ENCODE measurements at regions not wholly inside any gene's neighbourhood (a gene's known extent, or its start where the extent isn't known, plus 50 kb on each side); places are given as distances from the start of the nearest gene placed in this dataset.
A peak's percentile ranks its signal among the peaks of the same experiment; 100 is the strongest.

DNA sequence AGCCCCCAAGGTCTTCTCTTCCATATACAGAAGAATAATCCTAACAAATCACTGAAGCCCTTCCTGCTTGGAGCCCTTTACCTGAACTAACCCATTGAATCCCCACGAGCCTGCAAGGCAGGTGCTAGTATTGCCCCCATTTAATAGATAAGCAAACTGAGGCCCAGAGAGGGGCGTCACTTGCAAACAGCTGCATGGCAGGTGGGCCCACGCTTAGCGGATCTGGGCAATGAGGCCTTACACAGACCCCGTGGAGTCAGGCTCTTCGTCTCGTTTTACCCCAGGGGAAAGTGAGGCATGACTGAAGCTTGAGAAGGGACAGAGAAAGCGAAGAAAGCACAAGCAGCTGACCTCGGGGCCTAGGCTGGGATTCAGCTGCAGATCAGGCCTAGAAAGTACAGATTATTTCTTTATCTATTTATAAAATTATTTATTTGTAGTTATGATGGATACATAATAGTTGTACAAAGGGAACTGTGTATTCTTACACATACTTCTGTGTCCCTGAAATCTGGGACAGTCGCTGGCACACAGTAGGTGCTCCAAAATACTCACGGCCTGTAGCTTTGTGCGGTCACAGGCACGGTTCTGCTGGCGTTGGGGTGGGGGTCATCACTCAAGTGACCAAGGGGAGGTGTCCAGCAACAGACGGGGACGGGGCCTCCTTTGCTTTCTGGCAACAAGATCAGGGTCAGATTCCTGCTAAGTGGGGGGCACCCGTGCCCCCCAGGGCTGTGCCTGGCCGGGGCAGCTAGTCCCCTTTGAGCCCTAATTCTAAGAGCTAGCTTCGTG, 223.2 kb upstream of the GSE1 start:
- peaks cover 32% of the 10 kb centered on the region for H3K4me1 ChIP-seq
- H3K4me3 ChIP-seq = no peak overlapping the region
- no peaks in the 10 kb centered on the region for H3K27me3 ChIP-seq
- no peaks in the 10 kb centered on the region for H3K9me3 ChIP-seq
- intact Hi-C loops (cut with DNase I; ENCODE audit: low total_unique reads) = no loop called here
- H3K27ac ChIP-seq = peak overlapping the region in 1 of 2 donors; percentile 41
- no peak for TF ChIP-seq POLR2A (IDR thresholded peaks at IDR 0.05)
- TF ChIP-seq, protein P1, sequence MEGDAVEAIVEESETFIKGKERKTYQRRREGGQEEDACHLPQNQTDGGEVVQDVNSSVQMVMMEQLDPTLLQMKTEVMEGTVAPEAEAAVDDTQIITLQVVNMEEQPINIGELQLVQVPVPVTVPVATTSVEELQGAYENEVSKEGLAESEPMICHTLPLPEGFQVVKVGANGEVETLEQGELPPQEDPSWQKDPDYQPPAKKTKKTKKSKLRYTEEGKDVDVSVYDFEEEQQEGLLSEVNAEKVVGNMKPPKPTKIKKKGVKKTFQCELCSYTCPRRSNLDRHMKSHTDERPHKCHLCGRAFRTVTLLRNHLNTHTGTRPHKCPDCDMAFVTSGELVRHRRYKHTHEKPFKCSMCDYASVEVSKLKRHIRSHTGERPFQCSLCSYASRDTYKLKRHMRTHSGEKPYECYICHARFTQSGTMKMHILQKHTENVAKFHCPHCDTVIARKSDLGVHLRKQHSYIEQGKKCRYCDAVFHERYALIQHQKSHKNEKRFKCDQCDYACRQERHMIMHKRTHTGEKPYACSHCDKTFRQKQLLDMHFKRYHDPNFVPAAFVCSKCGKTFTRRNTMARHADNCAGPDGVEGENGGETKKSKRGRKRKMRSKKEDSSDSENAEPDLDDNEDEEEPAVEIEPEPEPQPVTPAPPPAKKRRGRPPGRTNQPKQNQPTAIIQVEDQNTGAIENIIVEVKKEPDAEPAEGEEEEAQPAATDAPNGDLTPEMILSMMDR (IDR thresholded peaks at IDR 0.05) = no peak
- no peaks in the 10 kb centered on the region for H3K36me3 ChIP-seq (ENCODE audit: low read depth, missing control alignments)
- 73 to 85% methylated on average over 18 to 19 of the region's 19 CpGs for WGBS, 2 donors
- DNase-seq = peak; percentile 14

DNA sequence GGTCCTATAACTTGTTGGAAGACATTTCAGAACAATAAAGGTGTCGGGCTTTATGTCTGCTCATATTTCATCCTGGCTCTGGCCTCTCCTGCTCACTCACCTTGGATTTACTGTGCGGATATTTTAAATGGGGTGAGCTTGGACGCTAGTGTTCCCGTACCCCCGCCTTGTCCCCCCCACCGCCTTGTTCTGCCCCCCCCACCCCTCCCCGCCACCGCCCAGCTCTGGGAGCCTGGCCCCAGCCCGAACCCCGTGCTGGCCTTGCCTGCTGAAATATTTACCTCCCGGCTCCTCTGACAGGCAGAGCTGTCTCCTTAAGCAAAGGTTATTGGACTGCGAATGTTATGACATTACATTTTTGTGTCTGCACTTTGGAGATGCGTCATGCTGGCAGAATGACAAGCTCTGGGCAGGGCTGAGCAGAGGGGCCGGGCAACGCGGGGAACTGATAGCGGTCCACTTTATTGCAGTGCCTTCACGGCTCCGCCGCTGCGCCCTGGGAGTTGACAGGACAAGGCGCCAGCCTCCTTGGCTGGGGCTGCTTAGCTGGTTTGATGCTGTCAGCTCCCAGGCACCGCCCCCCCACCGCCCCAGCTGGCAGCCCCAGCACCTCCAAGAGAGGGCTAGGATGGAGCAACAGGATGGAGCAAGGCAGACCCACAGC, 222.5 kb upstream of the GSE1 start:
- Histone ChIP-seq H3K27me3 (no peaks in the 10 kb centered on the region), H3K9me3 (no peaks in the 10 kb centered on the region), H3K4me1 (peaks cover 32% of the 10 kb centered on the region), H3K36me3 (ENCODE audit: low read depth, missing control alignments) (no peaks in the 10 kb centered on the region), H3K27ac (peak overlapping the region in 1 of 2 donors; percentile 41), H3K4me3 (no peak overlapping the region)
- intact Hi-C loops (cut with DNase I; ENCODE audit: low total_unique reads) = no loop called here
- TF ChIP-seq, protein P1 (IDR thresholded peaks at IDR 0.05) = no peak
- TF ChIP-seq POLR2A (IDR thresholded peaks at IDR 0.05) = no peak
- 72 to 74% methylated on average over 13 to 24 of the region's 24 CpGs for WGBS, 2 donors
- peak; percentile 91 for DNase-seq

- no peak for TF ChIP-seq POLR2A (IDR thresholded peaks at IDR 0.05)
- TF ChIP-seq, protein P1 (IDR thresholded peaks at IDR 0.05) = no peak
- intact Hi-C loops (cut with DNase I; ENCODE audit: low total_unique reads) = no loop called here
- DNase-seq = peak; percentile 9
- no peaks in the 10 kb centered on the region for H3K27me3 ChIP-seq
- no peak overlapping the region for H3K27ac ChIP-seq
- no peak overlapping the region for H3K4me3 ChIP-seq
- WGBS, 2 donors = 87 to 89% methylated on average over 13 to 14 of the region's 14 CpGs
- no peaks in the 10 kb centered on the region for H3K9me3 ChIP-seq
- H3K36me3 ChIP-seq (ENCODE audit: low read depth, missing control alignments) = no peaks in the 10 kb centered on the region
- peaks cover 36% of the 10 kb centered on the region for H3K4me1 ChIP-seq
These were observed 221.9 kb upstream of the GSE1 start for GRCh38 chr16:85391175-85391707.

GRCh38 chr16:85391769-85392583, 221.1 kb upstream of the GSE1 start:
- intact Hi-C loops (cut with DNase I; ENCODE audit: low total_unique reads) = no loop called here
- peak; percentile 15 for DNase-seq
- Histone ChIP-seq H3K27ac (peak overlapping the region in 1 of 2 donors; percentile 5), H3K4me1 (peaks cover 43% of the 10 kb centered on the region), H3K4me3 (no peak overlapping the region), H3K36me3 (ENCODE audit: low read depth, missing control alignments) (no peaks in the 10 kb centered on the region), H3K9me3 (no peaks in the 10 kb centered on the region), H3K27me3 (no peaks in the 10 kb centered on the region)
- TF ChIP-seq POLR2A (IDR thresholded peaks at IDR 0.05) = no peak
- TF ChIP-seq, protein P1 (IDR thresholded peaks at IDR 0.05) = no peak
- 70 to 86% methylated on average over 11 of the region's 11 CpGs for WGBS, 2 donors
